IMR-90 (cell line): ENCODE measurements at regions not wholly inside any gene's neighbourhood (a gene's known extent, or its start where the extent isn't known, plus 50 kb on each side); places are given as distances from the start of the nearest gene placed in this dataset.

Source experiments
- ATAC-seq: fragments of 200-7000 bp; cut with Tn5 transposase; 2 replicates; pipeline ENCODE4 v1.9.1; 2020; ENCODE audit warnings: low read depth, mild to moderate bottlenecking, moderate library complexity
- BruUV-seq: library from RNA; stranded (reverse); fragments of 400-500 nt; replicated peaks from 2 replicates; lab custom pipeline; 2021; lab: Mats Ljungman, UMichigan
- CTCF ChIA-PET: fragments of 300-600 bp; formaldehyde crosslinking; extraction: SDS; loops from one replicate; lab custom pipeline; 2021; ENCODE audit warnings: antibody characterized with exemption; lab: Yijun Ruan, JAX
- POLR2A ChIA-PET: fragments of 300-600 bp; sonication (Branson Sonifier 250); formaldehyde crosslinking; loops from one replicate; lab custom pipeline; 2022; ENCODE audit warnings: antibody characterized with exemption; ENCODE audit not compliant: unreplicated experiment; lab: Charles Lee
- DNase-seq: peaks from one replicate; pipeline ENCODE4 v3.0.0; 2013
- H2AFZ ChIP-seq: replicated peaks from 2 replicates; pipeline ENCODE3; 2013; ENCODE audit warnings: low read length, mild to moderate bottlenecking; ENCODE audit not compliant: poor library complexity
- H2AK5ac ChIP-seq: 2 replicates; pipeline ENCODE4 v1.6.1; 2013; ENCODE audit warnings: low read depth, low read length, inconsistent platforms
- H2AK9ac ChIP-seq: replicated peaks from 2 replicates; pipeline ENCODE3; 2013; ENCODE audit warnings: mild to moderate bottlenecking, low read depth, low read length, moderate library complexity; ENCODE audit not compliant: poor library complexity
- H2BK120ac ChIP-seq: 2 replicates; pipeline ENCODE4 v1.6.1; 2013; ENCODE audit warnings: low read depth, low read length, inconsistent platforms
- H2BK15ac ChIP-seq: 3 replicates; pipeline ENCODE4 v1.6.1; 2013; ENCODE audit warnings: low read depth, low read length, inconsistent platforms
- H2BK20ac ChIP-seq: 2 replicates; pipeline ENCODE4 v1.6.1; 2013; ENCODE audit warnings: low read depth, mild to moderate bottlenecking, inconsistent platforms, low read length, moderate library complexity
- H2BK5ac ChIP-seq: 2 replicates; pipeline ENCODE4 v1.6.1; 2013; ENCODE audit warnings: mild to moderate bottlenecking, low read depth, low read length, inconsistent platforms; ENCODE audit not compliant: poor library complexity, severe bottlenecking
- H3K14ac ChIP-seq: replicated peaks from 2 replicates; pipeline ENCODE4 v1.6.1; 2013; ENCODE audit warnings: low read depth, low read length, inconsistent platforms
- H3K18ac ChIP-seq: 2 replicates; pipeline ENCODE4 v1.6.1; 2013; ENCODE audit warnings: low read depth, low read length, control low read depth
- H3K23ac ChIP-seq: 2 replicates; pipeline ENCODE4 v1.6.1; 2013; ENCODE audit warnings: low read depth, low read length, inconsistent platforms
- H3K27ac ChIP-seq: 2 replicates; pipeline ENCODE4 v1.5.1; 2013; ENCODE audit warnings: mild to moderate bottlenecking, control low read depth, low read length; ENCODE audit not compliant: insufficient read depth
- H3K27me3 ChIP-seq: 2 replicates; pipeline ENCODE4 v1.6.1; 2013; ENCODE audit warnings: low read length; ENCODE audit not compliant: control insufficient read depth, insufficient read depth
- H3K36me3 ChIP-seq: 2 replicates; pipeline ENCODE4 v1.6.1; 2013; ENCODE audit warnings: low read length, mixed read lengths; ENCODE audit not compliant: control insufficient read depth, insufficient read depth
- H3K4ac ChIP-seq: 2 replicates; pipeline ENCODE4 v1.6.1; 2013; ENCODE audit warnings: low read depth, low read length, inconsistent platforms
- H3K4me1 ChIP-seq: 2 replicates; pipeline ENCODE4 v1.6.1; 2013; ENCODE audit warnings: low read length, mixed read lengths; ENCODE audit not compliant: control insufficient read depth, insufficient read depth
- H3K4me2 ChIP-seq: 2 replicates; pipeline ENCODE4 v1.6.1; 2013; ENCODE audit warnings: low read depth, mild to moderate bottlenecking, control low read depth, low read length, moderate library complexity
- H3K4me3 ChIP-seq: 2 replicates; pipeline ENCODE4 v1.5.1; 2013; ENCODE audit warnings: low read depth, mild to moderate bottlenecking, control low read depth, low read length, moderate library complexity; ENCODE audit not compliant: insufficient read depth
- H3K56ac ChIP-seq: 2 replicates; pipeline ENCODE4 v1.6.1; 2013; ENCODE audit warnings: low read length, inconsistent platforms; ENCODE audit not compliant: insufficient read depth; ENCODE audit errors: extremely low read depth
- H3K79me1 ChIP-seq, 2 experiments: 2 replicates each; pipeline ENCODE4 v1.6.1; 2013; ENCODE audit warnings: low read length in 2 of 2, inconsistent platforms in 1 of 2, low read depth in 1 of 2
- H3K9ac ChIP-seq: 2 replicates; pipeline ENCODE4 v1.6.1; 2013; ENCODE audit warnings: low read depth, low read length, control low read depth
- H3K9me1 ChIP-seq: 2 replicates; pipeline ENCODE4 v1.6.1; 2013; ENCODE audit warnings: low read length, inconsistent platforms; ENCODE audit not compliant: insufficient read depth
- H3K9me3 ChIP-seq: 2 replicates; pipeline ENCODE4 v1.6.1; 2013; ENCODE audit warnings: low read length; ENCODE audit not compliant: control insufficient read depth, insufficient read depth
- H4K20me1 ChIP-seq: 2 replicates; pipeline ENCODE4 v1.6.1; 2013; ENCODE audit warnings: low read length, inconsistent platforms; ENCODE audit not compliant: insufficient read depth
- H4K5ac ChIP-seq: 2 replicates; pipeline ENCODE4 v1.6.1; 2013; ENCODE audit warnings: mild to moderate bottlenecking, low read depth, low read length, control low read depth
- H4K8ac ChIP-seq, 2 experiments: 2 replicates each; pipeline ENCODE4 v1.6.1; 2013; ENCODE audit warnings: low read depth in 2 of 2, low read length in 2 of 2, control low read depth in 1 of 2, inconsistent platforms in 1 of 2
- H4K91ac ChIP-seq: 2 replicates; pipeline ENCODE4 v1.6.1; 2013; ENCODE audit warnings: low read depth, low read length, inconsistent platforms; ENCODE audit not compliant: insufficient read depth
- BHLHE40 ChIP-seq: fragments of 150-350 bp; IDR thresholded peaks from 2 replicates; pipeline ENCODE4 v1.6.1; 2016; ENCODE audit warnings: mild to moderate bottlenecking, low read depth, low read length
- CHD1 ChIP-seq: IDR thresholded peaks from 2 replicates; pipeline ENCODE4 v1.6.1; 2012; ENCODE audit warnings: low read depth, low read length, improper control_type of control experiment
- FOS ChIP-seq: fragments of 150-350 bp; IDR thresholded peaks from 2 replicates; pipeline ENCODE4 v1.6.1; 2016; ENCODE audit warnings: low read depth, low read length
- MAFK ChIP-seq: IDR thresholded peaks from 2 replicates; pipeline ENCODE4 v1.6.1; 2012; ENCODE audit warnings: low read depth, low read length, improper control_type of control experiment
- MAZ ChIP-seq: IDR thresholded peaks from 2 replicates; pipeline ENCODE4 v1.6.1; 2012; ENCODE audit warnings: low read depth, mild to moderate bottlenecking, low read length, improper control_type of control experiment, moderate library complexity, borderline replicate concordance
- MXI1 ChIP-seq: IDR thresholded peaks from 2 replicates; pipeline ENCODE4 v1.6.1; 2012; ENCODE audit warnings: low read depth, mild to moderate bottlenecking, low read length, moderate library complexity, borderline replicate concordance
- NFE2L2 ChIP-seq: fragments of 150-350 bp; IDR thresholded peaks from 2 replicates; pipeline ENCODE4 v1.6.1; 2016; ENCODE audit warnings: low read depth, mild to moderate bottlenecking, low read length
- RAD21 ChIP-seq: IDR thresholded peaks from 2 replicates; pipeline ENCODE4 v1.6.1; 2012; ENCODE audit warnings: low read length, improper control_type of control experiment
- SMC3 ChIP-seq: fragments of 150-350 bp; IDR thresholded peaks from 2 replicates; pipeline ENCODE4 v1.6.1; 2016; ENCODE audit warnings: low read depth, mild to moderate bottlenecking, antibody characterized with exemption, low read length, moderate library complexity
- WGBS, 2 experiments: methylation state at CpG; one replicate each; pipeline versions ENCODE4 v1.1.5 to v1.1.7; 2013; ENCODE audit warnings: missing lambda C conversion rate in 2 of 2; ENCODE audit not compliant: insufficient read length in 1 of 2; ENCODE audit errors: extremely low coverage in 2 of 2; 5-methylcytosine and 5-hydroxymethylcytosine counted together
- dilution Hi-C: fragments of 300-500 bp; cut with HindIII; formaldehyde crosslinking; loops from one replicate; pipeline ENCODE4 v1.14.3; 2018; ENCODE audit warnings: low sequenced_read_pairs; ENCODE audit not compliant: unreplicated experiment
- in situ Hi-C: fragments of 300-500 bp; cut with MboI; formaldehyde crosslinking; loops from 3 replicates; pipeline ENCODE4 v1.14.3; 2019; ENCODE audit warnings: low sequenced_read_pairs, inconsistent platforms, mixed read lengths
- intact Hi-C: fragments of 100-400 bp; cut with micrococcal nuclease; formaldehyde crosslinking; loops from 2 replicates; pipeline ENCODE4 v1.10.0; 2022
- TF ChIP-seq, protein P1 (sequence below): conservative IDR thresholded peaks from 2 replicates; pipeline ENCODE4 v1.5.1; 2012; ENCODE audit warnings: mild to moderate bottlenecking, low read depth, low read length, improper control_type of control experiment
- TF ChIP-seq, protein P2 (sequence below): fragments of 150-350 bp; IDR thresholded peaks from 2 replicates; pipeline ENCODE4 v1.6.1; 2016; ENCODE audit warnings: low read depth, mild to moderate bottlenecking, low read length, moderate library complexity, borderline replicate concordance

DNA sequence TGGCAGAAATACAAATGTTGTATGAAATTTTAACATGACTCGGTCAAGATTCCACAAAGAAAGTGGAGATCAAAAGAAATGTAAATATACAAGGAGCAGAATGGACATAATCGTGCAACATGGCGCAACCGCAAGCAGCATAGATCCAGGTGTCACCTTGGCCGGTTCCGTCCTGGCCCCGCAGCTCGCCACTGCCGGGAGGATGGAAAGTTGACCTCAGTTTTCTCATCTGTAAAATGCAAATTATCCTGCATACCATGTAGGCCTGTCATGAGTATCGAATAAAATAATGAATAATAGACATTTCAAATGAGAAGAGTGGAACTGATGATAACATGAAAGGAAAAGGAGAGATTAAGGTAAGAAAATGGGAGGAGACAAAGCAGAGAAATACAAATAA is 427.3 kb upstream of the SMIM21 start:
- Histone ChIP-seq H3K79me1 (no peaks in the 10 kb centered on the region), H3K18ac (no peak overlapping the region), H4K5ac (no peak overlapping the region), H3K4me2 (no peak overlapping the region), H3K9me1 (no peaks in the 10 kb centered on the region), H2BK15ac (no peak overlapping the region), H3K9ac (no peak overlapping the region), H3K56ac (no peak overlapping the region), H2AK5ac (no peak overlapping the region), H3K4me1 (no peaks in the 10 kb centered on the region), H3K14ac (no peak overlapping the region), H3K27me3 (no peaks in the 10 kb centered on the region), H3K36me3 (no peaks in the 10 kb centered on the region), H3K4me3 (no peak overlapping the region), H2AFZ (no peak overlapping the region), H2AK9ac (no peak overlapping the region), H3K27ac (no peak overlapping the region), H4K8ac (no peak overlapping the region), H2BK5ac (no peak overlapping the region), H4K20me1 (no peaks in the 10 kb centered on the region), H2BK20ac (no peak overlapping the region), H3K23ac (no peak overlapping the region), H2BK120ac (no peak overlapping the region), H4K91ac (no peak overlapping the region), H3K4ac (no peak overlapping the region), H3K9me3 (no peaks in the 10 kb centered on the region; the same call in 1 of the 2 replicates)
- TF ChIP-seq BHLHE40, result no peak
- TF ChIP-seq MAZ, result no peak
- TF ChIP-seq, protein P1, sequence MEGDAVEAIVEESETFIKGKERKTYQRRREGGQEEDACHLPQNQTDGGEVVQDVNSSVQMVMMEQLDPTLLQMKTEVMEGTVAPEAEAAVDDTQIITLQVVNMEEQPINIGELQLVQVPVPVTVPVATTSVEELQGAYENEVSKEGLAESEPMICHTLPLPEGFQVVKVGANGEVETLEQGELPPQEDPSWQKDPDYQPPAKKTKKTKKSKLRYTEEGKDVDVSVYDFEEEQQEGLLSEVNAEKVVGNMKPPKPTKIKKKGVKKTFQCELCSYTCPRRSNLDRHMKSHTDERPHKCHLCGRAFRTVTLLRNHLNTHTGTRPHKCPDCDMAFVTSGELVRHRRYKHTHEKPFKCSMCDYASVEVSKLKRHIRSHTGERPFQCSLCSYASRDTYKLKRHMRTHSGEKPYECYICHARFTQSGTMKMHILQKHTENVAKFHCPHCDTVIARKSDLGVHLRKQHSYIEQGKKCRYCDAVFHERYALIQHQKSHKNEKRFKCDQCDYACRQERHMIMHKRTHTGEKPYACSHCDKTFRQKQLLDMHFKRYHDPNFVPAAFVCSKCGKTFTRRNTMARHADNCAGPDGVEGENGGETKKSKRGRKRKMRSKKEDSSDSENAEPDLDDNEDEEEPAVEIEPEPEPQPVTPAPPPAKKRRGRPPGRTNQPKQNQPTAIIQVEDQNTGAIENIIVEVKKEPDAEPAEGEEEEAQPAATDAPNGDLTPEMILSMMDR, result no peak
- no peak for TF ChIP-seq CHD1
- TF ChIP-seq, protein P2, sequence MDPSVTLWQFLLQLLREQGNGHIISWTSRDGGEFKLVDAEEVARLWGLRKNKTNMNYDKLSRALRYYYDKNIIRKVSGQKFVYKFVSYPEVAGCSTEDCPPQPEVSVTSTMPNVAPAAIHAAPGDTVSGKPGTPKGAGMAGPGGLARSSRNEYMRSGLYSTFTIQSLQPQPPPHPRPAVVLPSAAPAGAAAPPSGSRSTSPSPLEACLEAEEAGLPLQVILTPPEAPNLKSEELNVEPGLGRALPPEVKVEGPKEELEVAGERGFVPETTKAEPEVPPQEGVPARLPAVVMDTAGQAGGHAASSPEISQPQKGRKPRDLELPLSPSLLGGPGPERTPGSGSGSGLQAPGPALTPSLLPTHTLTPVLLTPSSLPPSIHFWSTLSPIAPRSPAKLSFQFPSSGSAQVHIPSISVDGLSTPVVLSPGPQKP, result no peak
- TF ChIP-seq SMC3, result no peak
- no peak for TF ChIP-seq RAD21
- no peak for TF ChIP-seq FOS
- no peak for TF ChIP-seq MAFK
- no peak for TF ChIP-seq MXI1
- TF ChIP-seq NFE2L2, result no peak
- CTCF ChIA-PET, result no interaction called here
- intact Hi-C loops, result no loop called here
- POLR2A ChIA-PET, result no interaction called here
- no TSS peak for BruUV-seq
- no peak for DNase-seq
- dilution Hi-C loops, result no loop called here
- WGBS, 2 experiments, result no CpG with 5 or more reads among the region's 10 CpGs
- in situ Hi-C loops, result no loop called here
- no peak for ATAC-seq
